HG03064 (cell line): ENCODE measurements at regions not wholly inside any gene's neighbourhood (a gene's known extent, or its start where the extent isn't known, plus 50 kb on each side); places are given as distances from the start of the nearest gene placed in this dataset.
"Not testable (repeated sequence)": the region's sequence is repeated elsewhere in the genome, so short reads cannot be mapped to it uniquely, and the experiment has no call there.

ENCODE experiments used
- ATAC-seq: cut with Tn5 transposase; IDR thresholded peaks from one replicate; pipeline ENCODE4 v1.9.1; 2021; ENCODE audit warnings: low read depth; ENCODE audit not compliant: unreplicated experiment

GRCh38 chr7:10325395-10325794, 648.3 kb upstream of the PHF14 start:
- ATAC-seq: no peak

- ATAC-seq: no peak
Observed at GRCh38 chr7:10343108-10343507, 630.6 kb upstream of the PHF14 start.

- ATAC-seq: no peak
Observed at GRCh38 chr7:10346032-10346431, 627.6 kb upstream of the PHF14 start.

- ATAC-seq: no peak
Observed at GRCh38 chr7:10355816-10356215, 617.9 kb upstream of the PHF14 start.

- no peak for ATAC-seq
Observed at GRCh38 chr7:10360050-10360449, 613.6 kb upstream of the PHF14 start.

GRCh38 chr7:10401793-10402192, 571.9 kb upstream of the PHF14 start:
- ATAC-seq: no peak

GRCh38 chr7:10412422-10413019, 561.2 kb upstream of the PHF14 start:
- ATAC-seq: peak; percentile 76

- ATAC-seq: no peak
Observed at GRCh38 chr7:10418985-10419384, 554.7 kb upstream of the PHF14 start.

- no peak for ATAC-seq
Observed at GRCh38 chr7:10429031-10429430, 544.6 kb upstream of the PHF14 start.

- no peak for ATAC-seq
Observed at GRCh38 chr7:10429511-10429910, 544.2 kb upstream of the PHF14 start.

- ATAC-seq: no peak
Observed at GRCh38 chr7:10436302-10436701, 537.4 kb upstream of the PHF14 start.

GRCh38 chr7:10439027-10439426, 534.6 kb upstream of the PHF14 start:
- no peak for ATAC-seq

GRCh38 chr7:10455936-10456335, 517.7 kb upstream of the PHF14 start:
- no peak for ATAC-seq

GRCh38 chr7:10460474-10460873, 513.2 kb upstream of the PHF14 start:
- ATAC-seq: no peak

GRCh38 chr7:10463701-10464100, 510.0 kb upstream of the PHF14 start:
- ATAC-seq: no peak

- not testable (repeated sequence) for ATAC-seq
Observed at GRCh38 chr7:10465536-10465935, 508.1 kb upstream of the PHF14 start.

GRCh38 chr7:10468908-10469307, 504.8 kb upstream of the PHF14 start:
- no peak for ATAC-seq

- ATAC-seq: no peak
Observed at GRCh38 chr7:10469476-10469875, 504.2 kb upstream of the PHF14 start.

GRCh38 chr7:10471280-10472058, 502.2 kb upstream of the PHF14 start:
- no peak for ATAC-seq

- no peak for ATAC-seq
Observed at GRCh38 chr7:10472115-10472514, 501.6 kb upstream of the PHF14 start.

- ATAC-seq: no peak
Observed at GRCh38 chr7:10473569-10473968, 500.1 kb upstream of the PHF14 start.

GRCh38 chr7:10474048-10474447, 499.6 kb upstream of the PHF14 start:
- ATAC-seq: no peak
